Heart right ventricle (tissue), 16 donors: ENCODE measurements at regions not wholly inside any gene's neighbourhood (a gene's known extent, or its start where the extent isn't known, plus 50 kb on each side); places are given as distances from the start of the nearest gene placed in this dataset.

Experiments
- ATAC-seq, 8 donors: fragments of 200-7000 bp; cut with Tn5 transposase; one replicate each; pipeline ENCODE4 v1.9.1; 2020; ENCODE audit warnings: mild to moderate bottlenecking in 8 of 8, moderate library complexity in 8 of 8, moderate number of reproducible peaks in 1 of 8
- DNase-seq, 2 donors: peaks; one replicate each; pipeline ENCODE4 v3.0.0-alpha.2; 2020
- H3K27ac ChIP-seq, 10 donors: fragments of 200-600 bp; sonication (generic) in 2 of 10; one replicate each; pipeline versions ENCODE4 v1.5.0 to v1.8.0; 2020 to 2022; ENCODE audit warnings: mild to moderate bottlenecking in 3 of 10
- H3K27me3 ChIP-seq, 7 donors: fragments of 200-600 bp; one replicate each; pipeline ENCODE4 v1.8.0; 2021 to 2022; ENCODE audit warnings: mild to moderate bottlenecking in 2 of 7
- H3K36me3 ChIP-seq, 9 donors: fragments of 200-600 bp; sonication (generic) in 1 of 9; one replicate each; pipeline versions ENCODE4 v1.5.0 to v1.8.0; 2020 to 2022; ENCODE audit warnings: mild to moderate bottlenecking in 2 of 9
- H3K4me1 ChIP-seq, 9 donors: fragments of 200-600 bp; sonication (generic) in 1 of 9; one replicate each; pipeline versions ENCODE4 v1.5.0 to v1.8.0; 2020 to 2022; ENCODE audit warnings: mild to moderate bottlenecking in 4 of 9
- H3K4me3 ChIP-seq, 10 donors: fragments of 200-600 bp; sonication (generic) in 2 of 10; one replicate each; pipeline versions ENCODE4 v1.5.0 to v1.8.0; 2020 to 2022; ENCODE audit warnings: mild to moderate bottlenecking in 7 of 10, moderate library complexity in 2 of 10
- H3K9me3 ChIP-seq, 11 donors: fragments of 200-600 bp in 10 of 11; sonication (generic) in 2 of 11; one replicate each; pipeline versions ENCODE4 v1.5.0 to v1.8.0; 2013 to 2022; ENCODE audit warnings: mild to moderate bottlenecking in 2 of 11, control low read depth in 1 of 11, moderate library complexity in 1 of 11
- CTCF ChIP-seq, 9 donors: fragments of 200-600 bp; sonication (generic) in 2 of 9; IDR thresholded peaks; one replicate each; pipeline versions ENCODE4 v1.5.0 to v1.8.0; 2021 to 2022; ENCODE audit warnings: antibody characterized with exemption in 9 of 9, mild to moderate bottlenecking in 5 of 9, moderate library complexity in 1 of 9
- WGBS, 2 donors: extraction: QIAGEN DNeasy Blood & Tissue Kit; methylation state at CpG; one replicate each; pipeline ENCODE4 v1.1.7; 2013; ENCODE audit warnings: inconsistent platforms in 1 of 2; 5-methylcytosine and 5-hydroxymethylcytosine counted together
- intact Hi-C, 10 donors: fragments of 100-400 bp; cut with DNase I; formaldehyde crosslinking; loops; one replicate each; pipeline versions ENCODE4 v1.11.1 to v1.14.2; 2022
- donor health status: Arrhythmogenic right ventricular cardiomyopathy.
- donor health status: ischemic (EF 13 %, LVEDD 7.1; RV severe dilation, severe dysfunction).
- donor health status: healthy with polysubstance abuse.
- donor health status: DM: no; HTN: yes; CAD: no.
- donor health status: DM: no; HTN: no; CAD: no.
- donor health status: ischemic (EF 25% LVEDD 6.9; RV normal size, moderate dysfunction).
- donor health status: ischemic (EF 25% LVEDD 5.7; RV mildly dilated, moderate dysfunction).
- donor health status: healthy.
- donor health status: DM: yes; HTN: yes; CAD: no.
- donor health status: Ischemic cardiomyopathy.
- donor health status: ischemic (EF 35%, LVEDD 5.7; RV mildly dilated, moderate dysfunction).
- donor health status: nonischemic (EF 11% LVEDD 7.7; RV severe dilation, severe dysfunction).
- donor health status: DM: yes; HTN: yes; CAD: no.
- donor health status: PGD.
- donor health status: ischemic (EF 29% LVEDD 5.4; RV normal size, mild dysfunction).
- donor health status: nonischemic (EF 23%, LVEDD 6.1; RV moderate dilation, normal function).

DNA sequence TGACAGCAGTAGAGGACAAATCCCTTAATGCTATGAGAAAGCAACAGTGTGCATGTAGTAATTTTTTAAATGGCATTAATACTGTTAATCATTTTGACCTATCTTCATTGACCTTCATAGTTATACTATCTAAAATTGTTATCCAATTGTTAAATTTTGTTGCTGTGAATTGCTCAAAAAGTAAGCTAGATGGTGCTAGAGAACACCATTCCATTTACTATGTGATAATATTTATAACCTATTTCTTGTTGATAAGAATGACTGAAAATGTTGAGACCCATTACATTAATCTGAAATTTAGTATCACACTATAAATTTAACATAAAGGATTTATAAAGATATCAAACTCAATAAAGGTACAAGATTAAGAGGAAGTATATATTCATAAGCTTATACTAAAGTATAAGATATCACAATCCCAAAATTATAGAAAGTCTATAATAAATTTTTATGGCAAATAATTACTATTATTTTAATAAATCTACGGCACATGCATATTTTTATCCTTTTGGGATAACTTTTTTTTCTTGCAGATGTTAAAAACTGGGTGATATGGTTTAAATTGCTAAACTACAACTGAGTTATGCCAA is 1573.3 kb downstream of the PCDH9 start:
- intact Hi-C loops = loop anchor here in 4 of 10 donors (5.0 to 10.0 kb wide), 2 partner anchors 1568 to 1580 kb away; no protein-coding TSS in a partner anchor
- TF ChIP-seq CTCF (IDR thresholded peaks at IDR 0.05) = peak; percentile 4 to 66 (median 43)
- no peak for ATAC-seq
- Histone ChIP-seq H3K4me1 (no peaks in the 10 kb centered on the region), H3K27ac (no peak overlapping the region), H3K27me3 (no peaks in the 10 kb centered on the region), H3K9me3 (no peaks in the 10 kb centered on the region), H3K4me3 (no peak overlapping the region), H3K36me3 (no peaks in the 10 kb centered on the region)
- 51 to 65% methylated on average over 1 of the region's 1 CpG for WGBS, 2 donors
- DNase-seq = no peak

DNA sequence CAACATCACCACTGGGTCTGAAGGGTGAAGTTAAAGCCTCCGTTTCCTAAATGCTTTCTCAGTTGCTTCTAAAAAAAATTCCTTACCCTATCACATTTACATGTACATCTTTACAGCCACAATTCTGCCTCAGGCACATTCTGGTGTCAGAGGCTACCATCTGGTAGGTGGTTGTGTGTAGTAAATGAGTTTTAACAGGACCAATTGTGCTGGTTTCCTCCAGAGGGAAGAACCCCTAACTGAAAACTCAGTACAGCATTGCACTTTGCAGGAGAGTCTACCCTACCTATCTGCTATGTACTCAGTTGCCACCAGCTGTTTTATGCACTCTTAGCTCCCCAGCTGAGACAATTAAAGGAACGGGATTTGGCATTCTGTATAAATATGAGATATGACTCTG is 1576.5 kb downstream of the PCDH9 start:
- Histone ChIP-seq H3K4me3 (no peak overlapping the region), H3K9me3 (no peaks in the 10 kb centered on the region), H3K4me1 (no peaks in the 10 kb centered on the region), H3K27me3 (no peaks in the 10 kb centered on the region), H3K27ac (no peak overlapping the region), H3K36me3 (no peaks in the 10 kb centered on the region)
- intact Hi-C loops = loop anchor here in 3 of 10 donors (10.0 kb wide), 1 partner anchor 1571 kb away; no protein-coding TSS in a partner anchor
- ATAC-seq (no peak), DNase-seq (no peak)
- TF ChIP-seq CTCF (IDR thresholded peaks at IDR 0.05) = no peak
- 55 to 66% methylated on average over 2 of the region's 2 CpGs for WGBS, 2 donors

- Histone ChIP-seq H3K27ac (no peak overlapping the region), H3K27me3 (no peaks in the 10 kb centered on the region), H3K4me1 (no peaks in the 10 kb centered on the region), H3K9me3 (no peaks in the 10 kb centered on the region), H3K4me3 (no peak overlapping the region), H3K36me3 (no peaks in the 10 kb centered on the region)
- 68% methylated on average over 5 of the region's 5 CpGs for WGBS, 2 donors
- no peak for TF ChIP-seq CTCF (IDR thresholded peaks at IDR 0.05)
- no peak for DNase-seq
- no peak for ATAC-seq
- intact Hi-C loops = loop anchor here in 3 of 10 donors (10.0 kb wide), 1 partner anchor 1574 kb away; no protein-coding TSS in a partner anchor
Measured at GRCh38 chr13:65650321-65650720, 1579.8 kb downstream of the PCDH9 start.

- intact Hi-C loops = no loop called here
- ATAC-seq (no peak), DNase-seq (no peak)
- H3K27ac ChIP-seq = no peak overlapping the region
- H3K4me3 ChIP-seq = no peak overlapping the region
- 60 to 66% methylated on average over 4 of the region's 4 CpGs for WGBS, 2 donors
- no peaks in the 10 kb centered on the region for H3K9me3 ChIP-seq
- H3K36me3 ChIP-seq = no peaks in the 10 kb centered on the region
- H3K4me1 ChIP-seq = no peaks in the 10 kb centered on the region
- TF ChIP-seq CTCF (IDR thresholded peaks at IDR 0.05) = no peak
- H3K27me3 ChIP-seq = no peaks in the 10 kb centered on the region
Measured at GRCh38 chr13:65642996-65643395, 1587.1 kb downstream of the PCDH9 start.
